ENCODE measurements at regions not wholly inside any gene's neighbourhood (a gene's known extent, or its start where the extent isn't known, plus 50 kb on each side); places are given as distances from the start of the nearest gene placed in this dataset.

DNA sequence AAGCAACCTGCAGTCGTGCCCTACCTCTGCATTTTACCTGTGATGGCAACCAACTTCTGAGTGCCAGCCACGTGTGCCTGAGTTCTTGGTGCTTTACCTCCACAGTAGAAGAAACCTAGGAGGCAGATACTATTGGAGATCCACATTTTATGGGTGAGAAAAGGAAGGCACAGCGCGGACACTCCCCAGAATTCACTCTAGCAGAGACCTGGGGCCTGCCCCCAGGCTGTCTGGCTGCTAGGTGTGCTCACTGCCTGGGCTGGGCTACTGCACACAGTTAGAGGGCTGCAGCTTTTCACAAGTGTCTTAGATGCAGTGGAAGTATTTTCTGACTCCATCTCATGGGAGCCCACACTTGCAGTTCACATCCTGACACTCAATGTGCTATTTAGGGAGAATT is 598.8 kb upstream of the ADAMTS16 start:
- TF ChIP-seq POLR2A (IDR thresholded peaks at IDR 0.05; ENCODE audit: low read depth) = no peak
- TF ChIP-seq, protein P1, sequence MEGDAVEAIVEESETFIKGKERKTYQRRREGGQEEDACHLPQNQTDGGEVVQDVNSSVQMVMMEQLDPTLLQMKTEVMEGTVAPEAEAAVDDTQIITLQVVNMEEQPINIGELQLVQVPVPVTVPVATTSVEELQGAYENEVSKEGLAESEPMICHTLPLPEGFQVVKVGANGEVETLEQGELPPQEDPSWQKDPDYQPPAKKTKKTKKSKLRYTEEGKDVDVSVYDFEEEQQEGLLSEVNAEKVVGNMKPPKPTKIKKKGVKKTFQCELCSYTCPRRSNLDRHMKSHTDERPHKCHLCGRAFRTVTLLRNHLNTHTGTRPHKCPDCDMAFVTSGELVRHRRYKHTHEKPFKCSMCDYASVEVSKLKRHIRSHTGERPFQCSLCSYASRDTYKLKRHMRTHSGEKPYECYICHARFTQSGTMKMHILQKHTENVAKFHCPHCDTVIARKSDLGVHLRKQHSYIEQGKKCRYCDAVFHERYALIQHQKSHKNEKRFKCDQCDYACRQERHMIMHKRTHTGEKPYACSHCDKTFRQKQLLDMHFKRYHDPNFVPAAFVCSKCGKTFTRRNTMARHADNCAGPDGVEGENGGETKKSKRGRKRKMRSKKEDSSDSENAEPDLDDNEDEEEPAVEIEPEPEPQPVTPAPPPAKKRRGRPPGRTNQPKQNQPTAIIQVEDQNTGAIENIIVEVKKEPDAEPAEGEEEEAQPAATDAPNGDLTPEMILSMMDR (IDR thresholded peaks at IDR 0.05) = no peak
